Mesendoderm (in vitro differentiated cells): ENCODE measurements at regions not wholly inside any gene's neighbourhood (a gene's known extent, or its start where the extent isn't known, plus 50 kb on each side); places are given as distances from the start of the nearest gene placed in this dataset.
"Not testable (repeated sequence)": the region's sequence is repeated elsewhere in the genome, so short reads cannot be mapped to it uniquely, and the experiment has no call there.

Experiments used
- DNase-seq: peaks from one replicate; pipeline ENCODE4 v3.0.0; 2013
- H2AK5ac ChIP-seq: 2 replicates; pipeline ENCODE4 v1.6.1; 2013; ENCODE audit warnings: low read length, inconsistent platforms
- H2BK120ac ChIP-seq: 2 replicates; pipeline ENCODE4 v1.6.1; 2013; ENCODE audit warnings: low read depth, mild to moderate bottlenecking, low read length, moderate library complexity, mixed read lengths
- H2BK15ac ChIP-seq: replicated peaks from 2 replicates; pipeline ENCODE4 v1.6.1; 2013; ENCODE audit warnings: low read depth, mild to moderate bottlenecking, moderate library complexity
- H2BK5ac ChIP-seq: 2 replicates; pipeline ENCODE4 v1.6.1; 2013; ENCODE audit warnings: low read length, inconsistent platforms
- H3K18ac ChIP-seq: 2 replicates; pipeline ENCODE4 v1.6.1; 2013; ENCODE audit warnings: mild to moderate bottlenecking, low read length, mixed read lengths
- H3K23ac ChIP-seq: one replicate; pipeline ENCODE4 v1.6.1; 2013; ENCODE audit warnings: low read length
- H3K27ac ChIP-seq: 2 replicates; pipeline ENCODE4 v1.5.1; 2013; ENCODE audit warnings: low read depth, mild to moderate bottlenecking, inconsistent platforms, low read length, moderate library complexity
- H3K27me3 ChIP-seq: 2 replicates; pipeline ENCODE4 v1.6.1; 2013; ENCODE audit warnings: low read length, control low read depth, mild to moderate bottlenecking, inconsistent platforms; ENCODE audit not compliant: insufficient read depth, poor library complexity
- H3K36me3 ChIP-seq: 2 replicates; pipeline ENCODE4 v1.6.1; 2013; ENCODE audit warnings: low read length, inconsistent platforms; ENCODE audit not compliant: control insufficient read depth, insufficient read depth
- H3K4ac ChIP-seq: one replicate; pipeline ENCODE4 v1.6.1; 2013; ENCODE audit warnings: low read depth, mild to moderate bottlenecking, low read length, moderate library complexity
- H3K4me1 ChIP-seq: 2 replicates; pipeline ENCODE4 v1.6.1; 2013; ENCODE audit warnings: low read depth, low read length, inconsistent platforms; ENCODE audit not compliant: control insufficient read depth
- H3K4me2 ChIP-seq: 2 replicates; pipeline ENCODE4 v1.6.1; 2013; ENCODE audit warnings: low read length
- H3K4me3 ChIP-seq: 2 replicates; pipeline ENCODE4 v1.5.1; 2013; ENCODE audit warnings: mild to moderate bottlenecking, low read length
- H3K56ac ChIP-seq: one replicate; pipeline ENCODE4 v1.6.1; 2013; ENCODE audit warnings: low read length
- H3K79me1 ChIP-seq: 2 replicates; pipeline ENCODE4 v1.6.1; 2013; ENCODE audit warnings: low read length, inconsistent platforms
- H3K79me2 ChIP-seq: 2 replicates; pipeline ENCODE4 v1.6.1; 2013; ENCODE audit warnings: mild to moderate bottlenecking, low read length; ENCODE audit not compliant: control insufficient read depth, insufficient read depth
- H3K9ac ChIP-seq: 2 replicates; pipeline ENCODE4 v1.6.1; 2013; ENCODE audit warnings: low read length, inconsistent platforms
- H4K5ac ChIP-seq: one replicate; pipeline ENCODE4 v1.6.1; 2013; ENCODE audit warnings: low read length
- H4K8ac ChIP-seq: one replicate; pipeline ENCODE4 v1.6.1; 2013; ENCODE audit warnings: low read depth, mild to moderate bottlenecking, control low read depth, low read length, moderate library complexity
- WGBS: extraction: QIAGEN DNeasy Blood & Tissue Kit; methylation state at CpG from one replicate; pipeline ENCODE4 v1.1.7; 2013; ENCODE audit warnings: low lambda C conversion rate, missing lambda C conversion rate; ENCODE audit not compliant: insufficient coverage; ENCODE audit errors: extremely low coverage; 5-methylcytosine and 5-hydroxymethylcytosine counted together

GRCh38 chr7:43044511-43044910 lies 67.9 kb upstream of the HECW1 start:
- WGBS = no CpG with 5 or more reads among the region's 1 CpG
- Histone ChIP-seq H3K27ac (no peak overlapping the region), H3K56ac (no peak overlapping the region), H3K4me2 (no peak overlapping the region), H3K79me1 (no peaks in the 10 kb centered on the region), H3K9ac (no peak overlapping the region), H3K4me1 (no peaks in the 10 kb centered on the region), H4K5ac (no peak overlapping the region), H2BK120ac (no peak overlapping the region), H3K79me2 (no peaks in the 10 kb centered on the region), H4K8ac (no peak overlapping the region), H2BK15ac (no peak overlapping the region), H3K4ac (no peak overlapping the region), H3K36me3 (no peaks in the 10 kb centered on the region), H3K18ac (no peak overlapping the region), H3K27me3 (no peaks in the 10 kb centered on the region), H2AK5ac (no peak overlapping the region), H3K23ac (no peak overlapping the region), H3K4me3 (no peak overlapping the region), H2BK5ac (no peak overlapping the region)
- no peak for DNase-seq

GRCh38 chr7:43054052-43054722 lies 58.3 kb upstream of the HECW1 start:
- peak; percentile 28 for DNase-seq
- H3K4me2 ChIP-seq = no peak overlapping the region
- WGBS = no CpG with 5 or more reads among the region's 4 CpGs
- H3K27me3 ChIP-seq = no peaks in the 10 kb centered on the region
- H3K79me2 ChIP-seq = no peaks in the 10 kb centered on the region
- peak overlapping the region; percentile 61 for H3K56ac ChIP-seq
- peak overlapping the region; percentile 79 for H3K4ac ChIP-seq
- no peak overlapping the region for H4K8ac ChIP-seq
- no peaks in the 10 kb centered on the region for H3K79me1 ChIP-seq
- no peak overlapping the region for H3K4me3 ChIP-seq
- H2AK5ac ChIP-seq = no peak overlapping the region
- H3K9ac ChIP-seq = no peak overlapping the region
- H3K23ac ChIP-seq = no peak overlapping the region
- H3K36me3 ChIP-seq = peaks cover 2% of the 10 kb centered on the region
- H2BK120ac ChIP-seq = no peak overlapping the region
- H3K18ac ChIP-seq = peak overlapping the region; percentile 13
- H4K5ac ChIP-seq = no peak overlapping the region
- H2BK5ac ChIP-seq = no peak overlapping the region
- no peaks in the 10 kb centered on the region for H3K4me1 ChIP-seq
- no peak overlapping the region for H2BK15ac ChIP-seq
- H3K27ac ChIP-seq = no peak overlapping the region

- Histone ChIP-seq H3K79me2 (no peaks in the 10 kb centered on the region), H4K8ac (no peak overlapping the region), H3K79me1 (no peaks in the 10 kb centered on the region), H3K23ac (no peak overlapping the region), H4K5ac (no peak overlapping the region), H3K56ac (no peak overlapping the region), H2AK5ac (no peak overlapping the region), H2BK120ac (no peak overlapping the region), H3K9ac (no peak overlapping the region), H3K27me3 (no peaks in the 10 kb centered on the region), H3K27ac (no peak overlapping the region), H3K4me2 (no peak overlapping the region), H3K4ac (no peak overlapping the region), H3K18ac (peak overlapping the region; percentile 51), H2BK5ac (no peak overlapping the region), H3K36me3 (peaks cover 2% of the 10 kb centered on the region), H3K4me3 (no peak overlapping the region), H3K4me1 (no peaks in the 10 kb centered on the region), H2BK15ac (no peak overlapping the region)
- no CpG with 5 or more reads among the region's 3 CpGs for WGBS
- no peak for DNase-seq
Measured at GRCh38 chr7:43057141-43057540, 55.3 kb upstream of the HECW1 start.

- Histone ChIP-seq H4K5ac (no peak overlapping the region), H3K36me3 (peaks cover 2% of the 10 kb centered on the region), H3K27me3 (no peaks in the 10 kb centered on the region), H2AK5ac (peak overlapping the region; percentile 95), H2BK120ac (no peak overlapping the region), H3K18ac (no peak overlapping the region), H3K4me2 (no peak overlapping the region), H3K9ac (no peak overlapping the region), H3K4me3 (no peak overlapping the region), H2BK15ac (no peak overlapping the region), H4K8ac (no peak overlapping the region), H3K4me1 (no peaks in the 10 kb centered on the region), H3K79me2 (no peaks in the 10 kb centered on the region), H3K79me1 (no peaks in the 10 kb centered on the region), H3K56ac (no peak overlapping the region), H3K4ac (no peak overlapping the region), H3K27ac (no peak overlapping the region), H3K23ac (no peak overlapping the region), H2BK5ac (no peak overlapping the region)
- no peak for DNase-seq
- WGBS = no CpG with 5 or more reads among the region's 5 CpGs
Measured at GRCh38 chr7:43058271-43059066, 54.0 kb upstream of the HECW1 start.

GRCh38 chr7:43059067-43059600 lies 53.3 kb upstream of the HECW1 start:
- not testable (repeated sequence) for DNase-seq, H4K5ac ChIP-seq, H2BK5ac ChIP-seq, H3K27me3 ChIP-seq, H3K36me3 ChIP-seq, H3K4me1 ChIP-seq, H3K79me2 ChIP-seq, H2BK120ac ChIP-seq, H3K18ac ChIP-seq, H3K56ac ChIP-seq, H3K4ac ChIP-seq, H4K8ac ChIP-seq, H2BK15ac ChIP-seq, H3K79me1 ChIP-seq, H2AK5ac ChIP-seq, H3K4me3 ChIP-seq, H3K27ac ChIP-seq, H3K9ac ChIP-seq, H3K4me2 ChIP-seq, H3K23ac ChIP-seq
- no CpG with 5 or more reads among the region's 33 CpGs for WGBS
